DOHH2 (cell line): ENCODE measurements at regions not wholly inside any gene's neighbourhood (a gene's known extent, or its start where the extent isn't known, plus 50 kb on each side); places are given as distances from the start of the nearest gene placed in this dataset.

Experiments used
- H3F3A ChIP-seq: fragments of 200-600 bp; sonication (generic), shearing (Covaris generic); 2 replicates; pipeline ENCODE4 v1.6.0; 2016; ENCODE audit warnings: antibody characterized with exemption, mild to moderate bottlenecking; ENCODE audit not compliant: control insufficient read depth, insufficient read depth
- H3K27ac ChIP-seq: fragments of 200-600 bp; sonication (generic); 2 replicates; pipeline ENCODE4 v1.5.1; 2014; ENCODE audit warnings: low read depth, mild to moderate bottlenecking, low read length, moderate library complexity
- H3K27me3 ChIP-seq: fragments of 200-600 bp; sonication (generic); 2 replicates; pipeline ENCODE4 v1.6.1; 2014; ENCODE audit warnings: mild to moderate bottlenecking, low read length, mixed read lengths; ENCODE audit not compliant: control insufficient read depth
- H3K36me3 ChIP-seq: fragments of 200-600 bp; sonication (generic); 2 replicates; pipeline ENCODE4 v1.6.1; 2014; ENCODE audit warnings: mild to moderate bottlenecking, low read length, moderate library complexity, mixed read lengths; ENCODE audit not compliant: control insufficient read depth
- H3K4me1 ChIP-seq: fragments of 200-600 bp; sonication (generic); 2 replicates; pipeline ENCODE4 v1.6.1; 2014; ENCODE audit warnings: mild to moderate bottlenecking, low read length, mixed read lengths; ENCODE audit not compliant: control insufficient read depth
- H3K4me2 ChIP-seq: fragments of 200-600 bp; sonication (generic); 2 replicates; pipeline ENCODE4 v1.6.0; 2014; ENCODE audit warnings: mild to moderate bottlenecking, low read length, moderate library complexity
- H3K4me3 ChIP-seq: fragments of 200-600 bp; sonication (generic); 2 replicates; pipeline ENCODE4 v1.5.1; 2014; ENCODE audit warnings: mild to moderate bottlenecking, low read length, mixed read lengths
- H3K79me2 ChIP-seq: fragments of 200-600 bp; sonication (generic); 2 replicates; pipeline ENCODE4 v1.6.1; 2014; ENCODE audit warnings: mild to moderate bottlenecking, low read length, mixed read lengths; ENCODE audit not compliant: control insufficient read depth
- H3K9me2 ChIP-seq: fragments of 200-600 bp; sonication (generic); replicated peaks from 2 replicates; pipeline ENCODE4 v1.6.1; 2014; ENCODE audit warnings: mild to moderate bottlenecking, low read length, mixed read lengths; ENCODE audit not compliant: control insufficient read depth
- H3K9me3 ChIP-seq: fragments of 200-600 bp; sonication (generic); 2 replicates; pipeline ENCODE4 v1.6.1; 2014; ENCODE audit warnings: antibody characterized with exemption, low read length, mixed read lengths; ENCODE audit not compliant: control insufficient read depth, insufficient read depth
- H4K20me1 ChIP-seq: fragments of 200-600 bp; sonication (generic); 2 replicates; pipeline ENCODE4 v1.6.0; 2014; ENCODE audit warnings: low read depth, mild to moderate bottlenecking, antibody characterized with exemption, low read length, moderate library complexity; ENCODE audit not compliant: control insufficient read depth, insufficient read depth
- EZH2phosphoT487 ChIP-seq: fragments of 200-600 bp; sonication (generic); IDR thresholded peaks from 2 replicates; pipeline ENCODE4 v1.6.1; 2017; ENCODE audit warnings: borderline replicate concordance, mild to moderate bottlenecking, antibody characterized with exemption, low read length, moderate library complexity, mixed read lengths
- TF ChIP-seq, protein P1 (sequence below): fragments of 200-600 bp; sonication (generic); IDR thresholded peaks from one replicate; pipeline ENCODE4 v1.5.1; 2014; ENCODE audit warnings: antibody characterized with exemption, mild to moderate bottlenecking, low read depth, low read length; ENCODE audit not compliant: poor library complexity, severe bottlenecking

DNA sequence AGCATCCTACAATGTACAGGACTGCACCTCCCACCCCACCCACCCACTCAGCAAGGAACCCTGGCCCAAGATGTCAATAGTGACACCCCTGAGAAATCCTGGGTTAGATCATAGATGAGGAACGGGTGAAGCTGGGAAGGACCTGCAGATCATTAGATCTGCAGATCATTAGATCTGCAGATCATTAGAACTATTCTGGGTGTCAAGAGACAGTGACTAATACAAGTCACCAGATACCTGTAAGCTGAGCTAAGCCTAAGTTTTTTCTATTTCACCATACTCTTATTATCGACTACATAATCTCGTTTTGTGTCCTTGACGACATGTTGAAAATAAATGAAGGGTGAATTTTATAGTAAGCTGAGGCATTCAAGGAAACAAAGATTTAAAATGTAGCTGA, 325.7 kb downstream of the DUSP10 start:
- Histone ChIP-seq H3K4me1 (no peaks in the 10 kb centered on the region), H3K36me3 (no peaks in the 10 kb centered on the region), H3F3A (no peaks in the 10 kb centered on the region), H4K20me1 (no peaks in the 10 kb centered on the region), H3K27me3 (no peaks in the 10 kb centered on the region), H3K4me3 (no peak overlapping the region), H3K79me2 (no peaks in the 10 kb centered on the region), H3K27ac (no peak overlapping the region), H3K9me3 (no peaks in the 10 kb centered on the region), H3K4me2 (no peak overlapping the region), H3K9me2 (no peaks in the 10 kb centered on the region)
- TF ChIP-seq EZH2phosphoT487 = no peak
- TF ChIP-seq, protein P1, sequence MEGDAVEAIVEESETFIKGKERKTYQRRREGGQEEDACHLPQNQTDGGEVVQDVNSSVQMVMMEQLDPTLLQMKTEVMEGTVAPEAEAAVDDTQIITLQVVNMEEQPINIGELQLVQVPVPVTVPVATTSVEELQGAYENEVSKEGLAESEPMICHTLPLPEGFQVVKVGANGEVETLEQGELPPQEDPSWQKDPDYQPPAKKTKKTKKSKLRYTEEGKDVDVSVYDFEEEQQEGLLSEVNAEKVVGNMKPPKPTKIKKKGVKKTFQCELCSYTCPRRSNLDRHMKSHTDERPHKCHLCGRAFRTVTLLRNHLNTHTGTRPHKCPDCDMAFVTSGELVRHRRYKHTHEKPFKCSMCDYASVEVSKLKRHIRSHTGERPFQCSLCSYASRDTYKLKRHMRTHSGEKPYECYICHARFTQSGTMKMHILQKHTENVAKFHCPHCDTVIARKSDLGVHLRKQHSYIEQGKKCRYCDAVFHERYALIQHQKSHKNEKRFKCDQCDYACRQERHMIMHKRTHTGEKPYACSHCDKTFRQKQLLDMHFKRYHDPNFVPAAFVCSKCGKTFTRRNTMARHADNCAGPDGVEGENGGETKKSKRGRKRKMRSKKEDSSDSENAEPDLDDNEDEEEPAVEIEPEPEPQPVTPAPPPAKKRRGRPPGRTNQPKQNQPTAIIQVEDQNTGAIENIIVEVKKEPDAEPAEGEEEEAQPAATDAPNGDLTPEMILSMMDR = no peak

DNA sequence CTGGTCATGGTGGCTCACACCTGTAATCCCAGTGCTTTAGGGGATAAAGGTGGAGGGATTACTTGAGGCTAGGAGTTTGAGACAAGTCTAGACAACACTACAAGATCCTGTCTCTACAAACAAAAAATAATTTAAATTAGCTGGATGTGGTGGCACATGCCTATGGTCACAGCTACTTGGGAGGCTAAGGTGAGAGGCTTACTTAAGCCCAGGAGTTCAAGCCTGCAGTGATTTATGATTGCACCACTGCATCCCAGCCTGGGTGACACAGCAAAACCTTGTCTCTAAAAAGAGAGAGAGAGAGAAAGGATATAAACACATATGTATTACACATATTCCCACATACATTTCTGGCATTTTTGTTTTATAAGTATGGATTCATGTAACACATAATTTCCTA, 325.2 kb downstream of the DUSP10 start:
- H4K20me1 ChIP-seq = no peaks in the 10 kb centered on the region
- no peaks in the 10 kb centered on the region for H3K27me3 ChIP-seq
- H3K27ac ChIP-seq = no peak overlapping the region
- H3K9me3 ChIP-seq = no peaks in the 10 kb centered on the region
- H3K4me1 ChIP-seq = no peaks in the 10 kb centered on the region
- no peaks in the 10 kb centered on the region for H3F3A ChIP-seq
- no peaks in the 10 kb centered on the region for H3K9me2 ChIP-seq
- TF ChIP-seq, protein P1 = no peak
- TF ChIP-seq EZH2phosphoT487 = no peak
- no peaks in the 10 kb centered on the region for H3K36me3 ChIP-seq
- no peak overlapping the region for H3K4me3 ChIP-seq
- H3K4me2 ChIP-seq = no peak overlapping the region
- H3K79me2 ChIP-seq = no peaks in the 10 kb centered on the region

DNA sequence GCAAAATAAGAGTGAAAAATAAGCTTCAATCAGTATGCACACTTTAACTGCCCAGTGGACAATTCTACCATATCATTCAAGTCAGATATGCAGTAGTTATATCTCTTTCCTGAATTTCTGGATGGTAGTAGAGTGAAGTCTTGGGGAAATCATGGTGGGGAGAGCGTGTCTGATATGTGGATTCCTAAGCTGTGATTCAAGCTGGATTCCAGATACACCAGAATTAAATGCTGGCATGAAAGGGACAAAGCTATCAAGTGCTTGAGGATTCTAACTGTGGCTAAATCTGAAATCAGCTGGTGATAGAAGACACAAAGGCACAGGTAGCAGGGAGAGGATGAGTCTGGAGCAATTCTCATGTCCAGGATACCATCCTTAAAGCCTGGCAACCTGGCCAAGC, 323.5 kb downstream of the DUSP10 start:
- Histone ChIP-seq H3F3A (no peaks in the 10 kb centered on the region), H3K36me3 (no peaks in the 10 kb centered on the region), H3K9me3 (no peaks in the 10 kb centered on the region), H3K4me3 (no peak overlapping the region), H3K4me1 (no peaks in the 10 kb centered on the region), H3K9me2 (no peaks in the 10 kb centered on the region), H3K79me2 (no peaks in the 10 kb centered on the region), H3K27ac (no peak overlapping the region), H3K4me2 (no peak overlapping the region), H4K20me1 (no peaks in the 10 kb centered on the region), H3K27me3 (no peaks in the 10 kb centered on the region)
- TF ChIP-seq, protein P1 = no peak
- no peak for TF ChIP-seq EZH2phosphoT487
